Astrocyte of the spinal cord (primary cell): ENCODE measurements at regions not wholly inside any gene's neighbourhood (a gene's known extent, or its start where the extent isn't known, plus 50 kb on each side); places are given as distances from the start of the nearest gene placed in this dataset.

Experiments
- DNase-seq: peaks from one replicate; pipeline ENCODE4 v3.0.0; 2011; ENCODE audit warnings: low read depth, low spot score
- H3K4me3 ChIP-seq: 2 replicates; pipeline ENCODE4 v1.5.1; 2011; ENCODE audit warnings: low read depth, mild to moderate bottlenecking, low read length, moderate library complexity
- CTCF ChIP-seq: IDR thresholded peaks from 2 replicates; pipeline ENCODE4 v1.5.1; 2012; ENCODE audit warnings: low read depth, mild to moderate bottlenecking, low read length, inconsistent platforms
- in situ Hi-C: cut with HindIII; loops from 2 replicates; pipeline ENCODE4 v1.10.0; 2017; ENCODE audit warnings: low sequenced_read_pairs

GRCh38 chr1:56216218-56216617, 363.1 kb downstream of the PLPP3 start:
- in situ Hi-C loops, result no loop called here
- no peak for DNase-seq
- no peak for TF ChIP-seq CTCF
- H3K4me3 ChIP-seq, result no peak overlapping the region

- in situ Hi-C loops, result no loop called here
- no peak for TF ChIP-seq CTCF
- no peak for DNase-seq
- H3K4me3 ChIP-seq, result no peak overlapping the region
These were observed 363.6 kb downstream of the PLPP3 start for GRCh38 chr1:56215771-56216170.

GRCh38 chr1:56215086-56215485, 364.3 kb downstream of the PLPP3 start:
- DNase-seq, result no peak
- in situ Hi-C loops, result no loop called here

GRCh38 chr1:56213068-56213467, 366.3 kb downstream of the PLPP3 start:
- in situ Hi-C loops, result no loop called here
- no peak for TF ChIP-seq CTCF
- no peak overlapping the region for H3K4me3 ChIP-seq
- no peak for DNase-seq

More at GRCh38 chr1:56215086-56215485, 364.3 kb downstream of the PLPP3 start:
- H3K4me3 ChIP-seq, result no peak overlapping the region
- TF ChIP-seq CTCF, result no peak

GRCh38 chr1:56212143-56212542, 367.2 kb downstream of the PLPP3 start:
- H3K4me3 ChIP-seq, result no peak overlapping the region
- in situ Hi-C loops, result no loop called here

GRCh38 chr1:56206391-56206790, 373.0 kb downstream of the PLPP3 start:
- no peak for TF ChIP-seq CTCF
- H3K4me3 ChIP-seq, result no peak overlapping the region
- in situ Hi-C loops, result no loop called here
- no peak for DNase-seq

More at GRCh38 chr1:56212143-56212542, 367.2 kb downstream of the PLPP3 start:
- no peak for DNase-seq
- no peak for TF ChIP-seq CTCF

- DNase-seq, result no peak
- no peak overlapping the region for H3K4me3 ChIP-seq
- TF ChIP-seq CTCF, result no peak
- in situ Hi-C loops, result no loop called here
These were observed 375.2 kb downstream of the PLPP3 start for GRCh38 chr1:56204206-56204605.
